Breast epithelium (tissue), 3 donors: ENCODE measurements at regions not wholly inside any gene's neighbourhood (a gene's known extent, or its start where the extent isn't known, plus 50 kb on each side); places are given as distances from the start of the nearest gene placed in this dataset.

Source experiments
- CTCF ChIP-seq, 3 donors: fragments of 450-650 bp; IDR thresholded peaks; one replicate each; pipeline ENCODE4 v1.5.1; 2016 to 2017; ENCODE audit warnings: antibody characterized with exemption in 3 of 3, mild to moderate bottlenecking in 3 of 3, moderate library complexity in 3 of 3
- POLR2A ChIP-seq: fragments of 450-650 bp; IDR thresholded peaks from one replicate; pipeline ENCODE4 v1.6.1; 2016; ENCODE audit warnings: antibody characterized with exemption, mild to moderate bottlenecking, moderate library complexity
- POLR2AphosphoS5 ChIP-seq, 3 donors: sonication (generic); formaldehyde crosslinking; IDR thresholded peaks; one replicate each; pipeline ENCODE4 v1.6.1; 2017; ENCODE audit warnings: antibody characterized with exemption in 3 of 3

GRCh38 chr4:169342159-169342860 is 71.6 kb upstream of the SH3RF1 start:
- no peak for TF ChIP-seq POLR2A
- TF ChIP-seq CTCF (IDR thresholded peaks at IDR 0.05) = no peak
- no peak for TF ChIP-seq POLR2AphosphoS5 (IDR thresholded peaks at IDR 0.05)
